ENCODE measurements at regions not wholly inside any gene's neighbourhood (a gene's known extent, or its start where the extent isn't known, plus 50 kb on each side); places are given as distances from the start of the nearest gene placed in this dataset.

- no peak for DNase-seq (ENCODE audit: low spot score)
Observed at GRCh38 chr2:226620176-226620575, 179.4 kb downstream of the IRS1 start.

DNA sequence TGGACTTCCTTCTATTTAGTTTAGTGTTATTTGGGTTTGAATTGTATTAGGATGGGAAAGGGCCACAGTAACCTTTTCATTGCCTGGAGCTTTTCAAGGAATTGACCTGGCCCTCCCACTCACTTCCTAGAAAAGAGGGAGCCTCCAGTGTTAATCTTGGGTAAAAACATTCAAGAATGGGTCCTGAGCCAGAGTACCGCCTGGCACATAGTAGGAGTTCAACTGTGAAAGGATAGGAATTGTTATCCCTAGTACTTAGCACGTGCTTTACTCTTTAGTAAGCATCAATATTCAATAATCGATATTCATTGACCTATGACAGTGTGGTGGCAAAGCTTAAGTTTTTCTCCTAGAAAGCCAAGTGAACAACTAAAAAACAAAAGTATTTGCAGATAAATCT is 179.9 kb downstream of the IRS1 start:
- no peak for DNase-seq (ENCODE audit: low spot score)

DNA sequence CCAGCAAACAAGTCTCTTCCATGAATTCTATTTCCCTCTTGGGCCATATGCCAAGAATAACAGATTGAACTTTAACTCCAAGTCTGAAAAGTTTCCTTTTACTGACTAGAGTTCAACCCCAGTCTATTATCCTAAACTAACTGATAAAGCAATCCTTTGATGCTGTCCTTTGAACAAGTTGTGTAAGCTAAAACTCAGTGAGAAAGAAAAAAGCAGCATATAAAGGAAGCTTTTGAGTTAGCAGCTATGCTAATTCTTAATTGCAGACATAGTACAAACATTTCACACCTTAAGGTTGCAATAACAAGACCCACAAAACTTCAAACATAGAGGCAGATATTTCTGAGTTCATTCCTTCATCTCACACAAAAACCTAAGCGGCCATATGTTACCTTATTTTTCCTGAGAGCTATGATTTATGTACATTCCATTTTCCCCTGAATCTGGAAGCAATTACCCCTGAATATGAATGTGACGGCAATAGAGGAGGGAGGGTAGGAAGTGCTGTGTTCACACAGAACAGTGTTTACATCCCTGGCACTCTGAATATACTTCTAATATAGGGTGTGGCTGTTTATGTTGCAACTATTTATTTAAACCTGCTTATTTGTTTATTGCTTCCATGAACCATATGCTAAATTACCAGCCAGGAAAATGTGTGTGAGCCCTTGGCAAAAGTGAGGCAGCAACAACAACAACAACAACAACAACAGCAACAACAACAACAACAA is 180.6 kb downstream of the IRS1 start:
- no peak for DNase-seq (ENCODE audit: low spot score)

- DNase-seq (ENCODE audit: low spot score), result no peak
Observed at GRCh38 chr2:226618544-226618874, 181.1 kb downstream of the IRS1 start.

GRCh38 chr2:226615891-226616290 is 183.7 kb downstream of the IRS1 start:
- DNase-seq (ENCODE audit: low spot score), result no peak

- DNase-seq (ENCODE audit: low spot score), result peak; percentile 14
Observed at GRCh38 chr2:226611944-226612318, 187.7 kb downstream of the IRS1 start.

GRCh38 chr2:226611196-226611943 is 188.2 kb downstream of the IRS1 start:
- no peak for DNase-seq (ENCODE audit: low spot score)

DNA sequence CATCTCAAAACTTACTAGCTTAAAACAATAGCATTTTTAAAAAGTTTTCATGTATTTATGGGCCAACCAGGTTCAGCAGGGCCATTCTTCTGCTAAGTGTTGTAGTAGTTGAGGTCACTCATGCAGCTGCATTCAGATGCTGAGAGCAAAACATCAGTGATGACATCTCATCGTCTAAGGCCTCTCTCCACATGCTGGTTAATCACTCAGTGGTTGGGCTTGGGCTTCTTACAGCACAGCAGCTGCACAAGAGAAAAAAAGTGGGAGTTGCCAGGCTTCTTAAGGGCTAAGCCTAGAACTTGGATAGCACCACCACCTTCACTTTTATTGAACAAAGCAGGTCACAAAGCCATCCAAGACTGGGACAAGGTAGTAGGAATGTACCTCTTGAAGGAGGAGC is 190.3 kb downstream of the IRS1 start:
- peak; percentile 51 for DNase-seq (ENCODE audit: low spot score)

DNA sequence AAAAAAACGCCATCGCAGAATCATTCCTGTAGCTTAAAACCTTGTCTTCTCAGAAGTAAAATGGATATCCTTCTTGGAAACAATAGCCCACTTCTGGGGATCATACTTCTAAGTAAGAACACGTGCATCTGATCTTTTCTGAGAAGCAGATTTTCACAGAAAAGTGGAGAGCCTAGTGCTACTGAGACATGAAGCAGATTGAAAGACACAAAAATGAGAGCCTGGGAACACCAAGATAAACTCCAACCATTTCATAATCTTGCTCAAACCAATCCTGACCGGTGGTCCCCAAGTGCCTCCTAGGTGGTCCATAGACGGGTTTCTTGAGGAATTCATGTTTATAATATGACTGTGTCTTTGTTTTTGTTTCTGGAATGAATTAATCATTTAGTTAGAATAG is 191.2 kb downstream of the IRS1 start:
- DNase-seq (ENCODE audit: low spot score), result no peak

GRCh38 chr2:226607379-226607778 is 192.2 kb downstream of the IRS1 start:
- no peak for DNase-seq (ENCODE audit: low spot score)

- DNase-seq (ENCODE audit: low spot score), result no peak
Observed at GRCh38 chr2:226605642-226606041, 194.0 kb downstream of the IRS1 start.

GRCh38 chr2:226603606-226604005 is 196.0 kb downstream of the IRS1 start:
- DNase-seq (ENCODE audit: low spot score), result no peak

- DNase-seq (ENCODE audit: low spot score), result no peak
Observed at GRCh38 chr2:226601881-226602662, 197.5 kb downstream of the IRS1 start.

GRCh38 chr2:226600802-226601201 is 198.8 kb downstream of the IRS1 start:
- DNase-seq (ENCODE audit: low spot score), result no peak

DNA sequence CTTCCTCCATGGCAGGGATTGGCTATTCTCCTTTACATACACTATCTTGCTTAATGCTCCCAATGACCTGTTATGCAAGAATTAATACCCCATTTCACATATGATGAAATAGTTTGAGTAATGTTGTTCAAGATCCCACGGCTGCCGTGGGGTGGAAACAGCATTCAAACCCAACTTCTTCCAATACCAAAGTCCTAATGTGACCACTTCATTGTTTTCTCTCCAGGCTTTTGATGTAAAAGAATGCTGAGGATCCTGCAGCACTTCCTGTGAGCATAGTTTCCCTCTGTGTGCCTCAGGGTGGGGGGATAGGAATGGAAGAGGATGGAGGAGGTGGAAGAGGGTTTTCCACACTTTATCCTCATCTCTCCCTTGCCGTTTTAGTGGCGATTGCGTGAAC is 199.4 kb downstream of the IRS1 start:
- no peak for DNase-seq (ENCODE audit: low spot score)

- DNase-seq (ENCODE audit: low spot score), result no peak
Observed at GRCh38 chr2:226589043-226589442, 210.6 kb downstream of the IRS1 start.

- no peak for DNase-seq (ENCODE audit: low spot score)
Observed at GRCh38 chr2:226585130-226585561, 214.5 kb downstream of the IRS1 start.

DNA sequence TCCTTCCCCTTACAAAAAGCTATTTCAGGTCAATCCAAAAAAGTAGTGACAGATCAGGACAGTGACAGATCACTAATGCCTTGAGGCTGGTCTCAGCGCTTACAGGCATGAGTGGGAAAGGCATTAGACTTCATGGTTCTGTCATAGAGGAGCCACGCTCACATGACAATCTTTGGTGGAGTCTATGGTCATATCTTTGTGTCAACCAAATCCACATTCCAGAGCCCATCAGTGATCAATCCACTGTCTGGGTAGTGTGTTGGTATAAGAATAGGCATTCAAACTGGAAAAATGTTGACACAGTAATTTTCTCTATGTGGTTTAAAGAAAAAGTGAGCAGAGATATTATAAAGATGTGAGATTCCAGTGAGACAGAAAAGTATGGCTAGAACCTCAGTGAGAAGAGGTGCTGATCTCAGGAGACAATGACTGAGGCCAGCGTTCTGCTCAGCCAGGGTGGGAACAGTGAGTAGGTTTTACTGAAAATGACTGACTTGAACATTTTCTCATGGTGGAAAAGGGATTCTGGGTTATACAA is 215.0 kb downstream of the IRS1 start:
- DNase-seq (ENCODE audit: low spot score), result no peak

- peak; percentile 63 for DNase-seq (ENCODE audit: low spot score)
Observed at GRCh38 chr2:226583715-226584114, 215.9 kb downstream of the IRS1 start.

DNA sequence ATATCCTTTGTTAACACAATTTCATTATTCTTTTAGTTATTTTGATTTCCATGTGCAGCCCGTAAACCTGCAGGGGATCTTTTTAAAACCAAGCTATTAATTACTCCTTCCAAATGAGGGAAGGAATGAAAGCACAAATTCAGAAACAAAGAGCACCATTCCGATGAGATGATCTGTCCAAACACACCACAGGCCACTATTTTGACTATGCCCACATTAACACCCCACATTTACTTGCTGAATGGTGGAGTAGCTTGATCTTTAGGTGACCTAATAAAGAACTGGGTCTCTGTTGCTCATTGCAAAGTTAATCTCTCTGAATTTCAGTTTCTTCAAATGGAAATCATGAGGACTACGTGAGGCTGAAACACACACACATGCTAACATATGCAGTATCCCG is 218.0 kb downstream of the IRS1 start:
- no peak for DNase-seq (ENCODE audit: low spot score)

GRCh38 chr2:226581004-226581403 is 218.6 kb downstream of the IRS1 start:
- no peak for DNase-seq (ENCODE audit: low spot score)

- DNase-seq (ENCODE audit: low spot score), result no peak
Observed at GRCh38 chr2:226580403-226580802, 219.2 kb downstream of the IRS1 start.

DNA sequence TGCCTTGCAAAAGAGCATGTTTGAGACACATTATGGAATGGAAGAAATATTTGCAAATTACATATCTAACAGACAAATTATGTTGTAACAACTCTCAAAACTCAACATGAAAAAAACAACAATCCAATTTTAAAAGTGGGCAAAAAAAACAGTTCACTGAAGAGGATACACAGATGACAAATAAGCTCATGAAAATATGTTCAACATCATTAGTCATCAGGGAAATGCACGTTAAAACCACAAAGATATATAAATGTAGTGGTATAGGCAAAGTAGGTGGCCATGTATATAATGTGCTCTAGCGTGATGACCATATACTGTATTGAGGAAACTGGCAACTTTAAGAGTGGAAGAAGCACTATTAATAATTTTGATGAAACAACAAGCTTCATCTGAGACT is 220.1 kb downstream of the IRS1 start:
- no peak for DNase-seq (ENCODE audit: low spot score)

Data from AG08396 (cell line).